ENCODE measurements at regions not wholly inside any gene's neighbourhood (a gene's known extent, or its start where the extent isn't known, plus 50 kb on each side); places are given as distances from the start of the nearest gene placed in this dataset.

DNA sequence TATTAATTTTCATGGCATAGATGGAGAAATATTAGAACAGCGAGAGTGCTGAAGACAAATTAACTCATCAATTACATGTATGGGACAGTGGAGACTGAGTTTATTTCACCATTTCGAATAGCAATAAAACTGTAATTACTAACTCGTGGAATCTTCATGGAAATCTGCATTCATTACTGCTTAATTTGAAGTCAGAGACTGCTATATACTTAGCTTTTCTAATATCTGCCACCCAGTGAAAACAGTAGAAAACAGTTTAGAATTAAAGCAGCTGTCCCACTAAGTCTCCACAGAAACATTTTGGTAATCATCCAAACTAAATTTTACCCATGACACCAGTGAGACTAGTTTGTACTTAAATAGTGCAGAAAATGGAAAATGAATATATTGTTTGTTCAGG lies 56.8 kb downstream of the IZUMO3 start:
- H3K4me3 Mint-ChIP-seq, result no peak overlapping the region
- no peaks in the 10 kb centered on the region for H3K4me1 Mint-ChIP-seq
- no peak overlapping the region for H3K27ac Mint-ChIP-seq
- no peaks in the 10 kb centered on the region for H3K36me3 Mint-ChIP-seq
- no peaks in the 10 kb centered on the region for H3K27me3 Mint-ChIP-seq
- DNase-seq, result no peak
- POLR2A ChIA-PET, result no interaction called here
- ATAC-seq (ENCODE audit: low read depth), result no peak
- H3K9me3 Mint-ChIP-seq, result peaks cover 4% of the 10 kb centered on the region

DNA sequence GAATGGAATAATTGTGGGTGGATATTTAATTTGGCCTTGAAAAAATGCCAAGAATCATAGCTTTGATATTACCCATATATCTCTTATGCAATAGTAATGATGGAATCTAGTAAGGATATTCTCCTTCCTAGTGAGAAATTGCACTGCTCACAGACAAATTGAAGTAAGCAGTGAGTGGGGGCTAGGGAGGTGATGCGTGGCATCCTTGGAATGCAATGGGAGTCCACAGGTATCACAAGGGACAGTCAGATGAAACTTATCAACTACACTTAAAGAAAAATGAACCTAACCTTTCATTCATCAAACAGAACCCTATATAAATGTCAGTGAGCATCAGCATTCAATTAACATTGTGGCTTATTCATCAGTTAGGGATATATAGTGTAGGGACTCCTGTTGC lies 57.8 kb downstream of the IZUMO3 start:
- Mint-ChIP-seq H3K27ac (no peak overlapping the region), H3K4me1 (no peaks in the 10 kb centered on the region), H3K27me3 (no peaks in the 10 kb centered on the region), H3K36me3 (no peaks in the 10 kb centered on the region), H3K4me3 (no peak overlapping the region), H3K9me3 (no peaks in the 10 kb centered on the region)
- POLR2A ChIA-PET, result no interaction called here
- ATAC-seq (ENCODE audit: low read depth) (no peak), DNase-seq (no peak)

DNA sequence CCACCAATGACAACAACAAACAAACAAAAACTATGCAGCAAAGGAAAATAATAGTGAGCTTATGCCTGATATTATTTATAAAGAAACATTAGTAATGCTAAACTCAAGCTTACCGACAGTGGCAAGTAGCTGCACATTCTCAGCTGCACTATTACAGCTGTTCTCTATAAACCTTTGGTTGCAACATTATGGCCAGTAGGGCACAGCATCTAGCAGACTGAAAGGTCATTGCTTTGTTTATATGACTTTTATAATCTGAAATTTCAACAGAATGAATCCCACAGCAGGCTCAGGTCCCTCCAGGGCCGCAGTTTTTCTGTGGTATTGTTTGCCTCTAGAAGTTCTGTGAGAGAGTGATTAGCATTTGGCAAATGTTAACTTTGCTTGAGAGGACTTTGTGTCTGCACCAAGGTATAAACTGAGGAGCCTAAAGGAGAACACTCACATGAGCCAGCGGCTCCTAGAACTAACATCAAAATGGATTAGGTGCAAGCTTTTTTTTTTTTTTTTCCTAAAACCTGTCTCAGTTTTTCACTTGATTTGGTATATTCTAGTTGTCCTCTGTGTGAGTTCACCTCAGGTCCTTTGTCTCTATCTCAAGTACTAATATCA lies 58.3 kb downstream of the IZUMO3 start:
- DNase-seq, result no peak
- POLR2A ChIA-PET, result no interaction called here
- Mint-ChIP-seq H3K36me3 (no peaks in the 10 kb centered on the region), H3K9me3 (no peaks in the 10 kb centered on the region), H3K4me3 (no peak overlapping the region), H3K27me3 (no peaks in the 10 kb centered on the region), H3K27ac (no peak overlapping the region), H3K4me1 (no peaks in the 10 kb centered on the region)
- ATAC-seq (ENCODE audit: low read depth), result no peak

DNA sequence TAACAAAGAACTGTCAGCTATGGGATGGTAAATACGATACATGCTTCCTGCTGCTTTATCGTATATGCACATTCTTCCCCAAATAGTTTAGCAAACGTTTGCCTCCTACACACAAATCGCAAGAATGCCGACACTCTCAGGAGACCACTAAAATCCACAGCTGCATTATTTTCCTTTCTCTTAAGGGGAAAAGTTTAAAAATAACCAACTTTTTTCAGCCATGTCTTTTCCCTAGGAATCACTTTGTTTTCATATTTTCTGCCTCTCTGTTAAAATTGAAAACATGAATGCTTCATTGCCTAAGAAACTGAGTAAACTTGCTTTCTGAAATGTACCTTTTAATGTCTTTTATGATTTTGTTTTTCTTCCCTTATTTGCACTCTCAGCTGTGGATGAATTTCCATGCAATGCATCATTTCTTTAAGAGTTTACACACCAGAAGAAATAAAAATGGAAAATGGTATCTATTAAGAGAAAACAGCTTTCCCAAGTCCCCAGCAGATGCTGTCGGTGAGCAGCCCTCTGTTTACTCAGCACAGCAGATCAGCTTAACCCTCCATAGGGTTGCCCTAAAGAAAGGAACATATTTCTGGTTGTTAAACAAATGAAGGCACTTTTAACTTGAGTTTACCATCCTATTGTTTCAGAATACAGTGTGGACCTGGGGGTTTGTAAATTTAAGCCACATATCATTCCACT lies 66.2 kb downstream of the IZUMO3 start:
- no peak for ATAC-seq (ENCODE audit: low read depth)
- Mint-ChIP-seq H3K27me3 (no peaks in the 10 kb centered on the region), H3K27ac (no peak overlapping the region), H3K36me3 (no peaks in the 10 kb centered on the region), H3K9me3 (peaks cover 11% of the 10 kb centered on the region), H3K4me3 (no peak overlapping the region), H3K4me1 (no peaks in the 10 kb centered on the region)
- DNase-seq, result no peak
- POLR2A ChIA-PET, result no interaction called here

DNA sequence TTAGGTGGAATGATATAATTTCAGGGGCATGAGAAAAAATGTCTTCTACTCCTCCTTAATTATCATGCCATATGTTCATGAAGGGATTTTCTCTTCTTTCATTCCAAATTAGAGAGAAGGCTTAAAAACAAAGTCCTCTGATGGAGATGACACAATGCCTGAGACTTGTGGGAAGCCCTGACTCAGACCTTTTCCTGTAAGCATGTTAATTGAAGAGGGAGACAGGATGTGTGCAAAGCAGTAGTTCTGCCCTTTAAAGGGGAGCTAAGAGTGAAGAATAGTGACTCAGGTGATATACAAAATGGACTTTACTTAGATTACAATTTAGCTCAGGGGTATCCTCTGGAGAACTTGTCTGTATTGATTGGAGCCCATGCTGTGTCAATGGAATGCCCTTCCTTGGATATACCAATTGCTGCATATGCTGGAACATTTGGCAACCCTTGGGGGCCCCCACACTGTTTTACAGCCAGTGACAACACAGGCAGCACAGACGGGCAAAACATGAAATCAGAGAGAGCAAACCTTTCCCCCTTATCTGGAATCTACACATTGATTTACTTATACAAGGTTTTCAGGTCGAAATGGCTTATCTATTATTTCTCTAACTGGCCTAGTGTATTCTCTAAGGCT lies 81.3 kb downstream of the IZUMO3 start:
- Mint-ChIP-seq H3K27ac (no peak overlapping the region), H3K36me3 (no peaks in the 10 kb centered on the region), H3K4me1 (no peaks in the 10 kb centered on the region), H3K27me3 (no peaks in the 10 kb centered on the region), H3K4me3 (no peak overlapping the region), H3K9me3 (peaks cover 9% of the 10 kb centered on the region)
- DNase-seq (no peak), ATAC-seq (ENCODE audit: low read depth) (no peak)
- POLR2A ChIA-PET, result no interaction called here

DNA sequence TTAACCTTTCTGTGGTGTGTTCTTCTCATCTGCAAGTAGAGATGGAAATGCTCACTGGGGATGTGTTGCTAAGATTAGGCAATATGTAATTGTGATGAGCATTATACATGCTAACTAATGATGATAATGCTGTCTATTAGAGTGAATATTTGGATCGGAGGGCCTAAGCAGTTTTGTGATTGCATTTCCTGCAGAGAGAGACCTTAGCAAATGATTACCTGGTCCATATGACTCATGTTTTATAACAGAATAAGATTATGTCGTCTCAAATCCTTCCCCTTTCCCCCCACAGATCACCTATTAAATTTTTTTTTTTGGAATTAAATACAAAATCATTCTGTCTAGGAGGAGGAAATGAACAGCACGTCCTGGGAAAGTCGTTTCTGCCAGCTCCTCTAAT lies 82.7 kb downstream of the IZUMO3 start:
- H3K36me3 Mint-ChIP-seq, result no peaks in the 10 kb centered on the region
- no peaks in the 10 kb centered on the region for H3K4me1 Mint-ChIP-seq
- POLR2A ChIA-PET, result no interaction called here

DNA sequence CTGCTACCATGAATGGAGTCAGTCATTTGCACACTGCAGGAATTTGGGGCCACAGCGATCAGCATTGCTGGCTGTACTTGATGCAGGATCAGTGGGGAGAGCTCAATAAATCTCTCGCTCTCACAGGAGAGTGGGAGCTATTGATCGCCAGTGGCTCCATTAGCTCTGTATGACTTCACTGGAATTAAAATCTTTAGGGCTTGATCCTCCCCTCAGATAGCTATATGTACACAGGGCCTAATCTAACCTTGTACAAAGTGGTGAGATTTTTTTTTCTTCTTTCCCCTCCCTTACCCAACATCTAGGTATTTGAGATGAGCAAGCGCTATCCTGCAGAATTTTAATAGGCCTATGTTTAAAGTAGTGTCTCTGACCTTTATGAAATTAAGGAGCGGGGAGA lies 84.9 kb downstream of the IZUMO3 start:
- Mint-ChIP-seq H3K36me3 (no peaks in the 10 kb centered on the region), H3K4me1 (no peaks in the 10 kb centered on the region), H3K4me3 (no peak overlapping the region), H3K9me3 (peaks cover 6% of the 10 kb centered on the region), H3K27ac (no peak overlapping the region), H3K27me3 (no peaks in the 10 kb centered on the region)
- POLR2A ChIA-PET, result no interaction called here
- DNase-seq (no peak), ATAC-seq (ENCODE audit: low read depth) (no peak)

More for the DNA sequence above, 82.7 kb downstream of the IZUMO3 start:
- H3K4me3 Mint-ChIP-seq, result no peak overlapping the region
- peaks cover 8% of the 10 kb centered on the region for H3K9me3 Mint-ChIP-seq
- H3K27ac Mint-ChIP-seq, result no peak overlapping the region
- no peak for ATAC-seq (ENCODE audit: low read depth)
- no peak for DNase-seq
- no peaks in the 10 kb centered on the region for H3K27me3 Mint-ChIP-seq

DNA sequence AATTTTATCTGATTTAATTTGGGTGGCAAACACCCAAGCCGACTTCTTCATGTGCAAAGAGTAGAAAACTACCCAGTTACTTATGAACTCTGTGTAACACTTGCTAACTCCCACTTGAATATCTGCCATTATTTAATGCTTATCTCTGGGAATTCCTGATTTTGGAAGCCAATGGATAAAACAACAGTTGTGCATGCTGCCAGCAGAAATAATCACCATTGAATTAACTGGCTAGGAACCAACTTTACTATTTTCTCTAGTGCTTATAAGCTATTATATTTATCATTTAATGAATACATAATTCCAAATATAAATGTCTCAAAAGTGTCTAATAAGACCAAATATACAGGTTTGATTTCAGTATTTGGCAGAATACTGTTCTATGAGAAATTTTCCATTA lies 85.7 kb downstream of the IZUMO3 start:
- ATAC-seq (ENCODE audit: low read depth), result no peak
- H3K9me3 Mint-ChIP-seq, result peaks cover 6% of the 10 kb centered on the region
- H3K36me3 Mint-ChIP-seq, result no peaks in the 10 kb centered on the region
- no peak for DNase-seq
- POLR2A ChIA-PET, result no interaction called here
- no peak overlapping the region for H3K4me3 Mint-ChIP-seq
- H3K27ac Mint-ChIP-seq, result no peak overlapping the region
- no peaks in the 10 kb centered on the region for H3K4me1 Mint-ChIP-seq
- H3K27me3 Mint-ChIP-seq, result no peaks in the 10 kb centered on the region

DNA sequence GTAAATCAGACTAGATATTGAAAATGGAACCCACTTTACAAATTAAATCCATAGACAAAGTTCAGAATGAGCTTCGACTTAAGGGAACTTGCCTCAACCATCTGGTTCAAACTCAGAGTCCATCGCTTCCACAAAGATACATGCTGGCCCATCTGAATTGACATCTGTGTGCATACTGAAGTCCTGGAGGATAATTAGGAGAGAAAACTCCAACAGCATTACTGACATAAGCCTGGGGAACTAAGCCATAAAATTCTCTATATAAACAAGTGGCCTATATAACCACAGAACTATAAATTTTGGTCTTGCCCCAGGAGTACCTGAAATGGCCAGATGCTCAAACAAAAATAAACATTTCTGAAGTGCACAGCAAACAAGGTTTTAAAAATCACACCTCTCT lies 94.4 kb downstream of the IZUMO3 start:
- POLR2A ChIA-PET, result no interaction called here
- DNase-seq, result no peak
- Mint-ChIP-seq H3K36me3 (no peaks in the 10 kb centered on the region), H3K4me1 (no peaks in the 10 kb centered on the region), H3K27me3 (no peaks in the 10 kb centered on the region), H3K9me3 (peaks cover 3% of the 10 kb centered on the region), H3K27ac (no peak overlapping the region), H3K4me3 (no peak overlapping the region)
- no peak for ATAC-seq (ENCODE audit: low read depth)

DNA sequence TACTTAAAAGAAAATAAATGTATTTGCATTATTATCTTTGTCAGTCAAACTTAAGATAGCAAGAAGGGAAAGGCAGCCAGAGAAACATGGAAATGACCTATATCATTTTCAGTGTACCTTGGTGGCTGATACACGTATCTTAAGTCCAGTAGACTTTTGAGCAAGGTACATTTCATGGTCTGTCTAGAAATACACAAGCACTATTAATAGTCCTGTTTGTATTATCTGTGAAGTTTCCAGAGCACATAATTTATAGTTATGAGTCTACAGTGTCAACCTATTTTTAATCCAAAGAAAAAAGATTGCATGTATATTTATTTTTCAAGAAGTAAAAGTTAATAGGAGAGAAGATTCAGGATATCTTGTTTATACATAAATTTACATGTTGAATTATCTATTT lies 95.7 kb downstream of the IZUMO3 start:
- Mint-ChIP-seq H3K4me1 (no peaks in the 10 kb centered on the region), H3K27ac (no peak overlapping the region), H3K27me3 (no peaks in the 10 kb centered on the region), H3K4me3 (no peak overlapping the region), H3K36me3 (no peaks in the 10 kb centered on the region), H3K9me3 (peaks cover 7% of the 10 kb centered on the region)
- ATAC-seq (ENCODE audit: low read depth) (no peak), DNase-seq (no peak)
- POLR2A ChIA-PET, result no interaction called here

DNA sequence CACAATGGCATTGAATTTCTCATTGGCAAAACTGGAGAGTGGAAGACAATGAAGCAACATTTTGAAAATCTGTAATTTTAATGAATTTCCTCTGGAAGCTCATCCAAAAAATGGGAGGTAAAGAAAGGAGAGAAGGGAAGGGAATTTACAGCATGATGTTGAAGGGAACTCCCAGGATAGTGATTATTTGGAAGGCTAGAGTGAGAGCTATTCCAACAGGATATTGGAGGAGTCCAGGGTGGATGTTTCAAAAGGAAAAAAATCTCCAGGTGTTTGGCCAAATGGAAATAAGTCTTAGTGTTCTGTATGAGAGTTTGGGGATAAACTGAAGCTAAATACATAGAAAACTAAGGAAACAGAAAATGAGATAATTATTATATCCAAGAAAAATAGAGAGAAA lies 106.2 kb downstream of the IZUMO3 start:
- H3K9me3 Mint-ChIP-seq, result peaks cover 6% of the 10 kb centered on the region
- DNase-seq (no peak), ATAC-seq (ENCODE audit: low read depth) (no peak)
- no peaks in the 10 kb centered on the region for H3K4me1 Mint-ChIP-seq
- no peaks in the 10 kb centered on the region for H3K36me3 Mint-ChIP-seq
- H3K27ac Mint-ChIP-seq, result no peak overlapping the region
- POLR2A ChIA-PET, result no interaction called here
- no peak overlapping the region for H3K4me3 Mint-ChIP-seq
- H3K27me3 Mint-ChIP-seq, result no peaks in the 10 kb centered on the region

DNA sequence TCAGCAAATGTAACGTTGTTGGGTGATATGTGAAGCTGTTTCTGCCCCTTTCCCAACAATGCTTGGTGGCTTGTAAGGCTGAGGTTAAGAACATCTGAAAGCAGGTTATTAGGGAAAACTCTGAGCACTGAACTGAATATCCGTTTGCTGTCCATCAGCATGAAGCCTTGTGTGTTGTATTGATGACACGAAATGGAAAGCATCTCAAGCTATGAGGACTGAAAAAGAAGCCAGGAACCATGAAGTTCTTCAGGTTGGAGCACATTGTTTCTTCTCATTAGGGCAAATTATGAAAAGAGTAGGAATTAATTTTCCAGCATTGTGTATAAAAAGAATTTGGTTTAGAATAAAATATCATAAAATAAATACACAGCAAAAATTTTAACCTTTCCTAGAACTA lies 106.8 kb downstream of the IZUMO3 start:
- no peak overlapping the region for H3K4me3 Mint-ChIP-seq
- no peaks in the 10 kb centered on the region for H3K4me1 Mint-ChIP-seq
- H3K9me3 Mint-ChIP-seq, result peaks cover 4% of the 10 kb centered on the region
- ATAC-seq (ENCODE audit: low read depth), result no peak
- H3K27me3 Mint-ChIP-seq, result no peaks in the 10 kb centered on the region
- no peaks in the 10 kb centered on the region for H3K36me3 Mint-ChIP-seq
- POLR2A ChIA-PET, result no interaction called here
- no peak for DNase-seq
- no peak overlapping the region for H3K27ac Mint-ChIP-seq

DNA sequence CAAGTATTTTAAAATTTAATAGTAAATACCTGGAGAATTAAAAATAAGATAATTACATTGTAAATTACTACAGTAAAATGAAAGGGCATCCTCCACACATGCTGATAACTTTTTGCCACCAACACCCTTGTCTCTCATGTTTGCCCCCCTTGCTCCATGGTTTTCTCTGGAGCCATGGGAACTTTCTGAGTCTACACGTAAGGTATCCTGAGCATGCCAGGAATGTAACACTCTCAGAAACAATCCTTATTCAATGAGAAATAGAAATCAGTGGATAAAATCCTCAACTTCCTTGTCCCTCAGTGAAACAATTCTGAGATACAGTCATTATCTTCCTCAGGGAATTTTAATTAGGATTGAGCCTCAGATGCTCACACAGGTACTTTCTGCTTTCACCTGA lies 108.9 kb downstream of the IZUMO3 start:
- POLR2A ChIA-PET, result no interaction called here
- no peaks in the 10 kb centered on the region for H3K27me3 Mint-ChIP-seq
- DNase-seq, result no peak
- ATAC-seq (ENCODE audit: low read depth), result no peak
- no peaks in the 10 kb centered on the region for H3K4me1 Mint-ChIP-seq
- H3K9me3 Mint-ChIP-seq, result peaks cover 9% of the 10 kb centered on the region
- no peak overlapping the region for H3K27ac Mint-ChIP-seq
- H3K36me3 Mint-ChIP-seq, result no peaks in the 10 kb centered on the region
- no peak overlapping the region for H3K4me3 Mint-ChIP-seq

DNA sequence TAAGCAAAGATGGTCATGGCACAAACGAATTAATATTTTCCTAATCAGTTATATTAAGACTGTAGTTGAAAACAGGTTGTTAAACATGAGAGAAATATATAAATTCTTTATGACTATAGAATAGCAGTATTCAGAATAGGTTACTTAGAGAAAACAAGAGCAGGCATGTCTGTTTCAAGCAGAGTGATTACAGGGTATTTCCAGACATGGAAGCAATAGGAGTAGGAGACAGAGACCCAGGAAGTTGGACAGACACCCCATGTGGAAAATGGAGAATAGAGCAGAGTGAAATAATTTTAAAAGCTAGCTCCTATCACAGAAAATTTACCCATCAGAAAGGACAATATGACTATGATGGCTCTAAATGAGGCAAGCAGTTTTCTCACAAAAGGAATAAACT lies 111.5 kb downstream of the IZUMO3 start:
- POLR2A ChIA-PET, result no interaction called here
- DNase-seq (no peak), ATAC-seq (ENCODE audit: low read depth) (no peak)
- H3K4me3 Mint-ChIP-seq, result no peak overlapping the region
- peaks cover 7% of the 10 kb centered on the region for H3K9me3 Mint-ChIP-seq
- no peaks in the 10 kb centered on the region for H3K4me1 Mint-ChIP-seq
- H3K36me3 Mint-ChIP-seq, result no peaks in the 10 kb centered on the region
- no peak overlapping the region for H3K27ac Mint-ChIP-seq
- no peaks in the 10 kb centered on the region for H3K27me3 Mint-ChIP-seq

All from activated naive CD8-positive, alpha-beta T cell treated with anti-CD3 and anti-CD28 coated beads, Interleukin-2, amount 10 ng/mL, durations not matched to agents 7 days and 5 days (primary cell).